ENCODE measurements at regions not wholly inside any gene's neighbourhood (a gene's known extent, or its start where the extent isn't known, plus 50 kb on each side); places are given as distances from the start of the nearest gene placed in this dataset.

DNA sequence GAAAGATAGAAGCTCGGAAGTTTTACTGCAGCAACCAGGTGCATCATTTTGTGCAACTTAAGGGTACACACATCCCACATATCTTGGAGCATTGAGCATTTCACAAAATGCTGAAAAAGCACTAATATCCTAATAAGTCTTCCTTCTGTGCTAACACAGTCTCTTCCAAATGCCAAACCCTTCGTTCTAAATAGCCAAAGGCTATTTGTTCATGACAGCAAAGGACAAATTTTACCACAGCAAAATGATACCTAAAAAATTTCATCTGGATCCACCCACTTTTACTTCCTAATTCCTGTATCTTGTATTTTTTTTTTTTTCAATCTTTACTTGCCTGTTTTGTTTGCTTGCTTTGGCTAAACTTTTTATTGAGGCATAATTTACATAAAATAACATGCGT is 435.0 kb downstream of the RND3 start:
- Histone ChIP-seq H3K36me3 (no peaks in the 10 kb centered on the region), H3K4me3 (no peak overlapping the region), H3K27me3 (no peaks in the 10 kb centered on the region), H3K4me1 (ENCODE audit: insufficient read depth) (no peaks in the 10 kb centered on the region), H3K9me3 (no peaks in the 10 kb centered on the region), H3K27ac (no peak overlapping the region)
- intact Hi-C loops (cut with DNase I), result no loop called here
- DNase-seq, result no peak
- TF ChIP-seq EP300 (IDR thresholded peaks at IDR 0.05) (no peak), POLR2A (IDR thresholded peaks at IDR 0.05) (no peak)
- TF ChIP-seq, protein P1, sequence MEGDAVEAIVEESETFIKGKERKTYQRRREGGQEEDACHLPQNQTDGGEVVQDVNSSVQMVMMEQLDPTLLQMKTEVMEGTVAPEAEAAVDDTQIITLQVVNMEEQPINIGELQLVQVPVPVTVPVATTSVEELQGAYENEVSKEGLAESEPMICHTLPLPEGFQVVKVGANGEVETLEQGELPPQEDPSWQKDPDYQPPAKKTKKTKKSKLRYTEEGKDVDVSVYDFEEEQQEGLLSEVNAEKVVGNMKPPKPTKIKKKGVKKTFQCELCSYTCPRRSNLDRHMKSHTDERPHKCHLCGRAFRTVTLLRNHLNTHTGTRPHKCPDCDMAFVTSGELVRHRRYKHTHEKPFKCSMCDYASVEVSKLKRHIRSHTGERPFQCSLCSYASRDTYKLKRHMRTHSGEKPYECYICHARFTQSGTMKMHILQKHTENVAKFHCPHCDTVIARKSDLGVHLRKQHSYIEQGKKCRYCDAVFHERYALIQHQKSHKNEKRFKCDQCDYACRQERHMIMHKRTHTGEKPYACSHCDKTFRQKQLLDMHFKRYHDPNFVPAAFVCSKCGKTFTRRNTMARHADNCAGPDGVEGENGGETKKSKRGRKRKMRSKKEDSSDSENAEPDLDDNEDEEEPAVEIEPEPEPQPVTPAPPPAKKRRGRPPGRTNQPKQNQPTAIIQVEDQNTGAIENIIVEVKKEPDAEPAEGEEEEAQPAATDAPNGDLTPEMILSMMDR (IDR thresholded peaks at IDR 0.05), result no peak
- 63 to 71% (median 71%) methylated on average over 3 of the region's 3 CpGs for WGBS, 3 donors

DNA sequence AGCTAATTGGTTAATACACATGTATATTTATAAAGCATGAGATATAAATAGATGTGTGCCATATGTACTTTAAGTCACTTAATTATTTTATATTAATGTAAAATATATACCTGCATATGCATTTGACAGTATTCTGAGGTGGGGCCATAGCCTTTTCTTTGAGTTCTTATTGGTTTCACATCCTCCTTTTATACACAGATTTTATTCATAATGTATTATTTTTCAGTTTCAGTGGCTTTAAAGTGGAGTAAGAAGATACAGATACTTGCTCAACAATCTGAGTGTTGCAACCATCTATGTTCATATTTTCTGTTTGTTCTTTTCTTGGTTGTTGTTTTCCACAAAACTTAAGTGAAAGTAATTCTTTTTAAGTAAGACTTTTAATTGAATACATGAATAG is 436.5 kb downstream of the RND3 start:
- Histone ChIP-seq H3K9me3 (no peaks in the 10 kb centered on the region), H3K36me3 (no peaks in the 10 kb centered on the region), H3K4me1 (ENCODE audit: insufficient read depth) (no peaks in the 10 kb centered on the region), H3K4me3 (no peak overlapping the region), H3K27ac (no peak overlapping the region), H3K27me3 (no peaks in the 10 kb centered on the region)
- intact Hi-C loops (cut with DNase I), result no loop called here
- DNase-seq, result no peak
- TF ChIP-seq POLR2A (IDR thresholded peaks at IDR 0.05), result no peak
- no peak for TF ChIP-seq EP300 (IDR thresholded peaks at IDR 0.05)
- TF ChIP-seq, protein P1 (IDR thresholded peaks at IDR 0.05), result no peak

DNA sequence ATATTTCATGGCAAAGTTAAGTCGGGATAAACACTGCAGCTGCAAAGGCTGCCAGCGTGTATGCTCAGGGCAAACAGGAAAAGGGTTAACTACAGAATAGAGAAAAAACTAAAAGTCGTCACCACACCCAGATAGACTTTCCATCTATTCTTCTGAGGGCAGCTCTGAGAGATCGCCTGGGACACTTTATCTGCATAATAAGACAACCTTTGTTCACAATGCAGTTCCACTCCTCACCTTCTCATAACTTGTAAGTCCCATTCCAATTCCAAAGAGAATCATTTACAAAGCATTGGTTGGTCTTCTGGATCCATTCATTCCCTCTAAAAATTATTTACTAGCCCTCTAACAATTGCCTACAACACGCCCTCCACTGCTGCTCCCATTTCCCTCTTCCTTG is 437.4 kb downstream of the RND3 start:
- H3K27ac ChIP-seq, result no peak overlapping the region
- intact Hi-C loops (cut with DNase I), result no loop called here
- no peaks in the 10 kb centered on the region for H3K4me1 ChIP-seq (ENCODE audit: insufficient read depth)
- no peaks in the 10 kb centered on the region for H3K9me3 ChIP-seq
- no peaks in the 10 kb centered on the region for H3K36me3 ChIP-seq
- DNase-seq, result no peak
- no peak for TF ChIP-seq EP300 (IDR thresholded peaks at IDR 0.05)
- no peak for TF ChIP-seq POLR2A (IDR thresholded peaks at IDR 0.05)
- TF ChIP-seq, protein P1 (IDR thresholded peaks at IDR 0.05), result no peak
- no peak overlapping the region for H3K4me3 ChIP-seq
- 50 to 79% (median 56%) methylated on average over 5 of the region's 5 CpGs for WGBS, 3 donors
- H3K27me3 ChIP-seq, result no peaks in the 10 kb centered on the region

DNA sequence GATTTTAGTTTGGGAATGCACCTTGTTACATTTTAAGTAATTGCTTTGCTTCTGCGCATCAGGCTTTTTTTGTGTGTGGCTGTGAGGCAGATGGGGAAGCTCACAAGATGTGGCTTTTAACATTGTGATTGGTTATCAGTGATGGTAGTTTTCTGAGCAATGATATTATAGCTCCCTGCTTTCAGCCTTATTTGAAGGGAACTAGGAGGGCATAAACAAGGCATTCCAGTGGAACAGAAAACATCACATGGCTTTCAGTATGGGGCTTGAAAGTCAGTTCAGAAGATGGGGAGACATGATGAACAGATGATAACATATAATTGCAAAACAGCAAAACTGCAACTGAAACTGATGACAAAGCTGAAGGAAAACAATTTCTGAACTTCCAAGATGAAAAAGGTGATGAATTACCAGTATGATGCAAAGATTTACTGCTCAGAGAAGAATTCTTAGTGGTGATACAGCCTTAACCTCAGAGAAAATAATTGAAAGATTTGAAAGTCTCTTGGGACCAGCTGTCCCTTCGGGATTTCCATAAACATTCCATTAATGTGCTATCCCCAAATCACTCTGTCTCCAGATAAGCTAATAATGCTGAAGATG is 439.7 kb downstream of the RND3 start:
- TF ChIP-seq EP300 (IDR thresholded peaks at IDR 0.05) (no peak), POLR2A (IDR thresholded peaks at IDR 0.05) (no peak)
- TF ChIP-seq, protein P1 (IDR thresholded peaks at IDR 0.05), result no peak
- no peaks in the 10 kb centered on the region for H3K27me3 ChIP-seq
- no peak overlapping the region for H3K4me3 ChIP-seq
- H3K36me3 ChIP-seq, result no peaks in the 10 kb centered on the region
- DNase-seq, result no peak
- intact Hi-C loops (cut with DNase I), result no loop called here
- H3K9me3 ChIP-seq, result no peaks in the 10 kb centered on the region
- WGBS, 3 donors, result 88 to 89% (median 88%) methylated on average over 2 of the region's 2 CpGs
- no peak overlapping the region for H3K27ac ChIP-seq
- no peaks in the 10 kb centered on the region for H3K4me1 ChIP-seq (ENCODE audit: insufficient read depth)
